CD4-positive, alpha-beta T cell treated with Interleukin-17A for 1 hour (primary cell): ENCODE measurements at regions not wholly inside any gene's neighbourhood (a gene's known extent, or its start where the extent isn't known, plus 50 kb on each side); places are given as distances from the start of the nearest gene placed in this dataset.

Experiments
- DNase-seq: peaks from one replicate; pipeline ENCODE4 v3.0.0-alpha.2; 2020

DNA sequence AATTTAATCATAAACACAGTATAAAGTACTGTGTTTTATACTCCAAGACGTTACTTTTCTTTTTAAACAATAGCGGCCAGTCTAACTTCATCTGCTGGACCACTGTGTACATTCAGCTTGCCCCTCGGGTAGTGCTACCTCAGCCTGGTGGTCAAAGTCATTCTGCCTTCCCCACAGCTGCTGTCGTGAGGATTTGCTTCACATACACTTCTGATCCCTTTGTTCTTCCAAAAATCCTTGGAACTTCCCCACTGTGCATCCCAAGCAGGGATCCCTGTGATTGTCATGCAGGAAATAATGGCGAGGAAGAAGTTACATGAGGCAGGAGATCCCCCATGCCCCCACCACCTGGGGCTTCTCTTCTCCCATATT is 234.9 kb upstream of the STARD13 start:
- DNase-seq: no peak

DNA sequence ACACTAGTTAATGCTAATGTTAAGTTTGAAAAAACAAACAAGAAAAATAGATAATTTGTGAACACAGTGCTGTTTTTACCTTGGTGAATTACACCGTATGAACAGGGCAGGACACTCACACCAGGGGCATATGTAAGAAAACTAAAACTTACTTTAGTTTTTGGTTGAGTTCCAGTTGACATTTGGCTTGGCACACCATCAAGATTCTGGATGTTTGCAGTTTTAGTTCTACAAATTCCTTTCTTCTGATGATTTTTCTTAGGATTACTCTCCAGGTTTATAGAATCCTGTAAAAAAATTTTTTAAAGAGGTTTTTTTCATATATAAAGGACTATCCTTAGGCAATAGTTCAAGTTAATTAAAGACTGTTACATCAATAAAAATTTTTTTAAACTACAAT is 238.5 kb upstream of the STARD13 start:
- DNase-seq: no peak

DNA sequence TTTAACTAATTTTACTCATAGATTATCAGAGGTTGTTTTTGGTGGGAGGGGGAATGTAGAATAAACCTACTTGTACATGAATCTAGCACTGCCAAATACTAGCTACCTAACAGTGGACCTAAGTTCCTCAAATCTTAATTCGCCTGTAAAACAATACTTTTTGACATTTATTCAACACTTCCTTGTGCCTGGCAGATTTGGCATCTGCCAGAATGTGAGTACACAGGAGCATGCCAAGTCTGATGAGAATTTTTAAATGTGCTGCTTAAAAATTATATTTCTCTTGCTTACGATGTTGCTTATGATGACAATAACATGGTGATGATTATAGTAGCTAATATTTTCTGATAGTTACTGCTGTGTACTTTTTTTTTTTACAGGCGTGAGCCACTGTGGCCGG is 240.2 kb upstream of the STARD13 start:
- no peak for DNase-seq

DNA sequence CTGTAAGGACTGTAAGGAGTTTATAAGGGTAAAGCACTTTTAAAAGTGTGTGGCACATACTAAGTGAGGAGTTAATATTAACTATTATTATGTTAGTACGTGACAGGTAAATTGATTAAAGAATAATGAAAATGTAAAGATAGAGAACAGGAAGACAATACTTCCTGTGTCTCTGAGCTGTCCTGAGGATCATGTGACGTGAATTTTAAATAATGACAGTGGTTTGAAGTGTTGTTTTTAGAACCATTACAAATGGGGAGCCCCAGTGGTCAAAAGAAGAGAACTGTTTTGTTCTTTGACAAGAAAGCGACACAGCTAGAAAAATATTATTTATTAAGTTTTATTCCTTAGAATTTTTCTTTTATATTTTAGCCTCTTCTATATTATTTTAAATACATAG is 241.2 kb upstream of the STARD13 start:
- DNase-seq: no peak

DNA sequence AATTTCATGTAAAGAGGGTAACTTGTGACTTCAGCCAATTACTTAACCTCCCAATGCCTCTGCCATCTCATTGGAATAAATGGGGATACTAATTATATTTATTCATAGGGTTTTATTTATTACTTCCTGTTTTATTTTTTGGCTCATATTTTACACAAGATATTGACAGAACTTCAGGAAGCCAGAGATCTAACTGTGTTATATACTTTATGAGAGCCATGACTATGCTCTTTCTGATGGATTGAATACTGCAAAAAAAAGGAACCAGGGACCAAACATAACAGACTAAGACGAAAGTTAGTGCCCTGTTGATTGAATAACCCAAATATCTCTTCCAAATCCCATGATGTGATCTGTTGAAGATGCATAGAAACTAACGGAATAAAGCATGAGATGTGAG is 243.3 kb upstream of the STARD13 start:
- no peak for DNase-seq

DNA sequence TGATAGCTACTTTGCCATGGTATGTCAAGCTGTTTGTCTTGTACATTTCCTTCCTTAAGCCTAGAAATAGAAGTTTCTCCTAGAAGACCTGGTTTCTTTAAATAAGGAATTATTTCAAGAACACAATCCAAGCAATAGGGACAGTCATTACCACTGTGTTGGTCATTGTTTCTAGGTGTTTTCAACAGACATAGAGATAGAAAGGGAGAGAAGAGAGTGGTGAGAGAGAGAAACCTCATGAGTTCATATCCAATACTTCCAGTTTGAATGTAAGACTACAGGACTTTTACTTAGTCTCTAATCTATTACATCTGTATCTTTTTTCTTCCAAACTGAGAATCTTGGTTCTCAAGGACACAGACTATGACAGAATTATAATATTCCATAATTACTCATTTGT is 245.9 kb upstream of the STARD13 start:
- no peak for DNase-seq

DNA sequence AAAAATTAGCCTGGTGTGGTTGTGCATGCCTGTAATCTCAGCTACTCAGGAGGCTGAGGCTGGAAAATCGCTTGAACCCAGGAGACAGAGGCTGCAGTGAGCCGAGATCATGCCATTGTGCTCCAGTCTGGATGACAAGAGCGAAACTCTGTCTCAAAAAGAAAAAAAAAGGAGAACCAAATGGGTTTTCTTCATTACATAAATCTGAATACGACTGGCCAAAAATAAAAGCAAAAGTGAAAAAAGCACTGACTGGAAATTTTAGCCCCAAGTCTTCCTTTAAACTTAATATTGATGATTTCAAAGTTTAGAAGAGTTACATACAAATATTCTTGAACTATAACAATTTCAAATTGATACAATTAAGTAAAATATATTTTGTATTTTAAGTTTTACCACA is 249.5 kb upstream of the STARD13 start:
- DNase-seq: no peak

DNA sequence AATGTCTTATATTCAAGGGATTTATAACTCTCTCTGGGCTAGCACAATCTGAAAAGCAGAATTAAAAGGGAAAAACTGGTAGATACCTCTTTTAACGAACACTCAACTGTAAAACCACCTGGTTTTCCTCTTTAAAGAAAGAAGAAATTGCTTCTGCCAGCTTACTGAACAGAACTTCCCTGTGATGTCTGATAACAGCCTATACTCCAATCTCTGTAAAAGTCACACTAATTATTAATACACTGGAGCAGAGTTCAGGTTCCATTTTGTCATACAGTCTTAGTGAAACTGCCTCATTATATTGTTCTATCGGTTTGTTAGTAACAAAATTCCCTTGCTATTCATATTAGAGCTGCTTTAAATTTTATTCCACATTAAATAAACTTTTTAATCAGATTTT is 251.0 kb upstream of the STARD13 start:
- DNase-seq: no peak

DNA sequence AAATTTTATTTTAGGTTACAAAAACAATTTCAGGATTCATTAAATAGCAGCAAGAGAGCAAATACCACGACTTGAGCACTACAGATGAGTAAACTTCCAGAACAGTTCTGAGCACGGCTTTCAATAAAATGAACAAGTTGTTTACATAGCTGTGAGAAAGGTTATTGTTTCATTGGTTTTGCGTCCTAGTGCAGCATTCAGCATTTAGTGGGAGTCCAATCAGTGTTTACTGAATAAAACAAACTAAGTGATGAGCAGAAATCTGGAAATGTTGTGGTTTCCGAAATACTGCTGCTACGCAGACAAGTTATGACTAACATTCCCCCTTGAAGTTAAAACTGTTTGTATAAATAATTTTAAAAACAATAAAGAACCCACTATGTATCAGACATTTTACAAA is 251.5 kb upstream of the STARD13 start:
- no peak for DNase-seq

DNA sequence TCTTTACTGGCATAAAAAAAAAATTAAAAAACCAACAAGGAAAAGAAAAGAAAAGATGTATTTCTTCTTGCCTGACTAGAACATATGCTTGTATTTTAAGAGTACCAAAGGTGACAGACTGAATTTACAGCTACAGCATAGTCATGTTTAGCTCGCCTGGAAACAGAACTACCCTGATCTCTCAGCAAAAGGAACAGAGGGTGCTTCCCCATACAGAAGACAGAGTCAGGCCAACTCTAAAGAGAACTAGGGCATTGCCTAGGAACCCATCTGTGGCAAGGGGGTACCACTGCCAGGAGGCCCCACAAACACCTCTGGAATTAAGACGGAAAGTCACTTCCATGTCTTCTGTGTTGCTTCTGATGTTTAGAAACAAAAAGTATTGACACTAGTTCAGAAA is 252.1 kb upstream of the STARD13 start:
- DNase-seq: no peak

DNA sequence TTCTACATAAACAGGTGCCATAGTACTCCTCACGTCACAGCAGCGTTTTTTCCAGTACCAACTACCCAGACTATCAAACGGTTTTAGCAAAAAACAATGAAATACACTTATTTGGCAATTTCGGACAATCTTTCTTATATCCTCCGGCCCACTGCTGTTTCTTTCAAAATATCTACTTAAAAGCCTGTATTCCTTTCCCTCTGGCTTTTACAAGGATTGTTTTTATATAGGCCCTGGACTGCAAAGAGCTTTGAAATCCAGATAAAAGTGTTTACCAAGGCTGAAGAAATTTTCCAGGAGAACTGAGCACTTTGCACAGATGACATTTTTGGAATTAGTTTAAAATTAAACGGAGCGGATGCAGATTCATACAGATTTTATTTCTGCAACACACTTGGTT is 255.9 kb upstream of the STARD13 start:
- DNase-seq: no peak

DNA sequence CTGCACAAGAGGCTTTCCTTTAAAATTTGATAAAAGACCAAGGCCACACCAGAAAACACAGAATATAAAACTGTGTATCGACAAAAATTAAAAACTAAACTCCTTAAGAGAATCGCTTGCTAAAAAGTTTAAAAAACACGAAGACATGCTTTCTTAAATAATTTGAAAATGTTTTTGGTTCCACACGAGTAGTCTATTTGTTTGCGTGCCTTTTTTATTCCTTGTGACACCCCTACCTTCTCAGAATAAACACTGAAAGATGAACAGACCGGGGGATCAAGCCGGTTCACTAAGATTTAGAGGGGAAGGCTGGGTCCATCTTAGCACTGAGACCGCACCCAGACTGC is 256.4 kb upstream of the STARD13 start:
- DNase-seq: no peak

DNA sequence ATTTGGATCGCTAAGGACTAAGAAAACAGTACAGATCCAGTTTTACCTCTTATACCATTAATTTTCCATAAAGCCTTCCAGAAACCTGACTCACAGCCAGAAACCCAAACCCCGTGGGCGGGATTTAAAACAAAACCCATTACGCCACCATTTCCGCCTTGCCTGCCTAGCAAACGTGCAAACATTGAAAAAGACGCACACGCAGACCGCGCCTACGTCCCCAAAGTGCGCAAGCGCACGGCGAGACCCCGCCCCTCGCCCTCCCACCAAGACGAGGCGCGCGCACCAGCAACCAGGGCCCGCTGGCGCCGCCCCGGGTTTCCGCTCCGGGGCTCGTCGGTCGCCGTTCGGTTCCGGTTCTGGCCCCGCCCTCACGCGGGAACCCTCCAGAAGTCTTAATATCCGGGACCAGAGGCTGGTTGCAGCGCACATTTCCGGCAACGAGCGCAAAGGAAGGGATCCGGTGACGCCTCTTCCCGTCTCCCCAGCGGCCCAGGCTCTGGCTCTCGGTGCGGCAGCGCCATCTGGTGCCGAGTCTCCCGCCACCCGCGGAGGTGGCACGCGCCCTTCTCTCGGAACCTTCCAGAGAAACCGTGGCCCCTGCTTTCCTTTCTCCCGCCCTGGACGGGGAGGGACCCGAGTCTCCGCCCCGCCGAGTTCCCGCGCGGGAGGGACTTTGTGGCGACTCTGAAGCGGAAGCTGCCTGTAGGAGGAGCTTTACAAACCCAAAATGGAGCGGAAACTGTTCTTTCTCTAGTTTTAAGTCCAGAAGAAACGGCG is 256.9 kb upstream of the STARD13 start:
- peak; percentile 99 for DNase-seq

DNA sequence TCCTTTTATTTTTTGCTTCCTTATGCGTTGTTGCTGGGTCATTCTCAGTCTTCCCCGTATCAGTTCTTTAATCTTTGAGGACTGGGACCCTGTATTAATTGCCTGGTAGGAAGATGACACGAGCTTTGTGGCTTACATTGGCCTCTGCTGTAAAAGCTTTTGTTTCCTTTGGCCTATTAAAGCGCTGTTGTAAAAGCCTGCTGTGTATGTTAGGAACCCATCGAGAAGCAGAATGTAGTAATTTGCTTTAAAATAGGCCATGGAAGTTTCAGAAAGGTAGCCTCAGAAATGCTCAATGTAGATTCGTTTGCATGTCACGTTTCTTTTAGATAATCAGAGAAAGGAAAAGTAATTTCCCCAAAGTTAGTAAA is 257.5 kb upstream of the STARD13 start:
- no peak for DNase-seq

DNA sequence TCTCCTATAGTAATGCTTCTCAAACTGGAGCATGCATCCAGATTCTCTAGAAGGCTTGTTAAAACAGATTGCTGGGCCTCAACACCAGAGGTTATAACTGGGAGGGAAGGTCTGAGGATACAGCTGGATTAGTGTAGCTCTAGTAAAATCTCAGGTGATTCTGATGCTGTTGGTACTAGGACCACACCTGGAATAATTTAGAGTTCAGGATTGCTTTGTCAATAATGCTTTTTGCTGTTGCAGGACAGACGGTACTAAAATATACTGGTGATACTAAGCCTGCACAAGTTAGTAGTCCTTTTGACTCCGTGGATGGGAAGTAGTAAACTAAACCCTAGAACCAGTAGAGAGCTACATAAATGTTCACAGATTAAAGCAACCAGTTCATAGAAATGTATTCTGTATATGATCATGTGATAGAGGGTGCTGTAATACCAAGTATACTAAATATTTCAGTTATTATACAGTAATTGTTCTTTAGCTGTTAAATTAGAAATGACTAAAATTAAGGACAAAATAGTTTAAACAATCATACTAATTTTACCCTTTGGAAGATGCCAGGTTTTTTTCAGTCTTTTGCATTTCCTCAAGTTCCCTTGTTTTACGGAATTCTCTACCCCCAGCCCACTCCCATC is 258.2 kb upstream of the STARD13 start:
- DNase-seq: peak; percentile 13

DNA sequence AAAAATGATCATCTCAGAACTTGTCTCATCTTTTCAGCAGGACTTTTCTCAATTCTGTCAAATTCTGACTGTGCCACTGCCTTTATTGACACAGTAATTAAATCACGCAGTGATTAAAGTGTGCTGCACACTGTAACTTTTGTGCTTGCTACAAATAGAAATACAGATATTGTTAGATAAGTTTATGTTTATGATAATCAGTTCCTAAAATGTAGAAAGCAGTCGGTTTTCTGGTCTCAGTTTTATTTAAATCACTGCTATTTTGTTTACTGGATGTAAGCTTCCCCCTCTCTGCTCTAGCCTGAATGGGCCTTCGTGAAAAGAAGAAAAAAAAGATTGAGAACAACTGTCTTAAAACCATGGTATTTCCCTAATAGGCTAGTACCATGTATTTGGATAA is 258.8 kb upstream of the STARD13 start:
- DNase-seq: no peak

DNA sequence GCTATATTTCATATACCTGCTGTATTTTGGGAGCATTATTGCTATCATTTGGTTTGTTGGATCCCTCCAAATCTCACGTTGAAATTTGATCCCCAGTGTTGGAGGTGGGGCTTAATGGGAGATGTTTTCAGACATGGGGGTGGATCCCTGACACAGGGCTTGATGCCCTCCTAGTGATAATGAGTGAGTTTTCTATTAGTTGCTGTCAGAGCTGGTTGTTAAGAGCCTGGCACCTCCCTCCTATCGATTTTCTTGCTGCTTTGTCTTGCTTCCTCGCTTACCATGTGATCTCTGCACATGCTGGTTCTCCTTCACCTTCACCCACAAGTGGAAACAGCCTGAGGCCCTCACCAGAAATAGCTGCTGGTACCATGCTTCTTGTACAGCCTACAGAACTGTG is 259.9 kb upstream of the STARD13 start:
- no peak for DNase-seq

DNA sequence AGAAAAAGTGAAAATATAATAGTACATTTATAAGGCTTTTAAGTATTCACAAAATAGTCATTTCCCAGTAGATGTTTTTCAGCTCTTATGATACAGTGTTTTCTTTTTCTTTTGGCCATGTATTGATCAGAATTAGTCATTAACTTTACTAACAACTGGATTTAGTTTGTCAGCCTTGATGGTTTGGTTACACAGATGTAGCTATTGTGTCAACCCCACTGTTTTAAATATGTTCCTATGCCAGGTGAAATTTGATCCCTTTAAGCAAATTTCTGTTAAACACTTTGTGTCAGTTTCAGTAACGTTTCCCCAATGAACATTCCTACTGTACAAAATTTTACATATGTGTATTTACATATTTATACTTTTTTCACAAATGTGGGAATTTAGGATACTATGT is 261.5 kb upstream of the STARD13 start:
- no peak for DNase-seq

DNA sequence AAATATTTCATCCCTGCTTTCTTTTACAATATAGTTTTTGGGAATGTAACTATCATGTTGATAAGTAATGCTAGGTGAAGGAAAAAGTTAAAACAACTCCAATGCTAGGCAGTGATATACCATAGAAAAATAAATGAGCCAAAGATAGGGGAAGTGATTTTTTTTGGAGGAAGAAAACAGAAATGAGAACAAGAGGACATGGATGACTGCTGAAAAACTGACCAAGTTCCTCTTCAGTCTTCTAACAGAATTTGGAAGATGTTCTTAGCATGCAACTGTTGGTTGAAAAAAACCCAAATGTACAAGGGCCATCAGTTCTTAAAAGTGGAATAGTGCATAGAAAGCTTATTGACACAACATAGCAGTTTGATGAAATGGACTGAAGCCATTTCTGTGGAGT is 262.5 kb upstream of the STARD13 start:
- DNase-seq: no peak

DNA sequence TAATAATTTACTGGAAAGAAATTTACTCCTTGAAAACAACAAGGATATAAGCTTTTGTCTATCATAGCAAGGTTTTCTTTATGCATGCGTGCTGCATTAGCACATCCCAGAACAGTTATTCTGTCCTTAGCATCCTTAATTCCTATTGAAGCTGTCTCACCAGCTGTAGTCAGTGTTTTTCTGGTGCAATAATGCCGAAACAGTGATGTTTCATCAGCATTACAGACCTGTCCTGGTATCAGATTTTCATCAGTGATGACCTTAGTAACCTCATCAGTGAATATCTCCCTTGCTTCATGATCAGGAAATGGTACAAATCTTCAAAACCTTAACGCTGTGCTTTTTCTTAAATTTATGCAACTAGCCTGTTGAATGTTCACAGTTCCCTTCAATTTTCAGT is 264.7 kb upstream of the STARD13 start:
- no peak for DNase-seq

DNA sequence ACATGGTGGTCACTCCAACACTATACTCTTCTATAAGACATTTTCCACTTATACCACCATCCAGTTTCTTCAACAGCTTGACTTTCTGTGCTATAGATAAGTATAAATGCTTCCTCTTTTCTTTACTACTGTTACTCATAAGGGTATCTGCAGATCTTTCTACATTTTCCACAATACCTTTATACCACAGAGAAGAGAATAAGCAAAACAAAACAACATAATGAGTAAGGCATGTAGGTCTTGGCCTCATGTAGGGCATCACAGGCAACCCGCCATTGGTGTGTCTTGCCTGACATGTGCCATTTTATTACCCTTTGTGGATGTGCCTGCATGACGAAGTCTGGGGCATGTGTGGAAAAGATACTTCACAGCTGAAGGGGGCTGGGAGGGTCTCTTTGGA is 265.3 kb upstream of the STARD13 start:
- no peak for DNase-seq

DNA sequence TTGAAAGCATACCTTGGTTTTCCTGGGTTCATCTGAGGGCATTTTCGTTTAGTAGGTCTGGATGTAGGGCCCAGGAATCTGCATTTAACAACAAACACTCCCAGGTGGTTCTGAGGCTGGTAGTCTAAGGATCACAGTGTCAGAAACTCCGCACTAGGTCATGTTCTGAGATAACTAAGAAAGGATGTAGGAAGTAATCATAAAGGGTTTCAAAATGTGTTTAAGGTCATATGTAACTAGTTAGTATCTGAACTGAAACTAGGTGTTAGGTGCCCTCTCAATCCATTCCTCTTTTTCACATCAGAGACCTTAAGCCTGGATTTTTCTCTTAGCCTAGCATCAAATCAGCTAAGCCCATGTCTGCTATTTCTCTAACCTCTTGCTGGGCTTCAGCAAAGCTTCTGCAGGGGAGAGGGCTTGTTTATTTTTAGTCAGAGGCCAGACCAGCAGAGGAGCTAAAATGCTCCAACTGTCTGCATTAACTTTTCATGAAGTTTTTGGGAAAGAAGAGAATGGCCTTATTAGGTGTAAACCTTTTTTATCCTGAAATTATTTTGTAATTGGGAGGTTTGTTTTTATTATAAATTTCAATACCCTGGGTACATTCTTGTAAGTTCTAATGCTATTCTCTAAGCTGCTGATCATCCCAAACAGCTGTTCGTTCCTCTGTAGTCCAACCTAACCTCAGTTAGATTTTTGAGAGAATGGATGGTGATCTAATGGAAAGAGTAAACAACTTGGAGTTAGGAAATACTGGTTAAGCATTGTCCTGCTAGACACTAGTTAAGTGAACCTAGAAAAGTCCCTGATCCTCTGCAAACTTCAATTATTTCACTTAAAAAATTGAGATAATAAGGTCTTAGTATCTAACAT is 262.8 kb upstream of the RFC3 start:
- DNase-seq: no peak

DNA sequence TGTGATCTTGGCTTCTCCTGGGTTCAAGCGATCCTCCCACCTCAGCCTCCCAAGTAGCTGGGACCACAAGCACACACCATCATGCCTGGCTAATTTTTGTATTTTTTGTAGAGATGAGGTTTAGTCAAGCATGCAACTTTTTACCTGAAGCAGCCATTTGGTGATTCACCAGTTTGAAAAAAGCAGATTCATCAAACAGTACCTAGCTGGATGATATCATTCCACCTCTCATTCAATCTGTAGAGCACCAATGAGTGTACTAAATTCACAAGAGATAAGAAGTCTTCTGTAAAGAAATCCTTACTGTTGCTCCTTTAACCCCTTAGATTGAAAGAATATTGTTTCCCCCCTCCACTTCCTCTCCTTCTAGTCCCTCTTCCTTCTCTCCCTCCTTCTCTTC is 261.1 kb upstream of the RFC3 start:
- no peak for DNase-seq

DNA sequence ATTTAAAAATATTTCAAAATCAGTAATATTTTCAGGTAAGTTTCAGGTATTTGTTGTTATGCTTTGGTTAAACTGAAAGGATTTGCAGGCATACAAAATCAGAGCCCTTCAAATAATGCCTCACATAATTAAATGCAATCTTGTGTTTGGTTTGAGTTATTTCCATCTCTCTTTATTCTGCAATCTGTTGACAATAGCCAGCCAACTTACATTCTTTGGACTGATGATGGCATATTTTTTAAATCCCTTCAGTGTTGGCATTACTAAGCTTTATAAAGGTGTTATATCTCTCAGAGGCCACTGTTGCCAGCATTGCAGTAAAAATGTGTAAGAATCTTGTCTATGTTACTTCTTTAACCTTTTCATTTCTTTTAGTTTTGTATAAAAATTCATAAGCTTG is 257.2 kb upstream of the RFC3 start:
- DNase-seq: no peak
